AG10803 (cell line): ENCODE measurements at regions not wholly inside any gene's neighbourhood (a gene's known extent, or its start where the extent isn't known, plus 50 kb on each side); places are given as distances from the start of the nearest gene placed in this dataset.

Experiments
- DNase-seq: peaks from one replicate; pipeline ENCODE4 v3.0.0; 2010; ENCODE audit warnings: low read depth
- H3K4me3 ChIP-seq: 2 replicates; pipeline ENCODE4 v1.5.1; 2011; ENCODE audit warnings: mild to moderate bottlenecking, low read length, control low read depth
- CTCF ChIP-seq: conservative IDR thresholded peaks from 2 replicates; pipeline ENCODE4 v1.5.1; 2011; ENCODE audit warnings: mild to moderate bottlenecking, low read length, control low read depth, inconsistent platforms

GRCh38 chr3:31182661-31183060, 288.2 kb upstream of the GADL1 start:
- TF ChIP-seq CTCF = no peak
- H3K4me3 ChIP-seq = no peak overlapping the region
- no peak for DNase-seq

GRCh38 chr3:31184261-31185061, 290.0 kb upstream of the GADL1 start:
- H3K4me3 ChIP-seq = no peak overlapping the region
- DNase-seq = no peak
- TF ChIP-seq CTCF = no peak

- no peak overlapping the region for H3K4me3 ChIP-seq
- peak; percentile 47 for DNase-seq
- no peak for TF ChIP-seq CTCF
These were observed 290.5 kb upstream of the GADL1 start for GRCh38 chr3:31185062-31185357.

- H3K4me3 ChIP-seq = no peak overlapping the region
- no peak for DNase-seq
- TF ChIP-seq CTCF = no peak
These were observed 291.6 kb upstream of the GADL1 start for GRCh38 chr3:31186041-31186440.

- no peak for TF ChIP-seq CTCF
- DNase-seq = no peak
- no peak overlapping the region for H3K4me3 ChIP-seq
These were observed 292.9 kb upstream of the GADL1 start for GRCh38 chr3:31187380-31187779.

GRCh38 chr3:31188112-31188511, 293.7 kb upstream of the GADL1 start:
- TF ChIP-seq CTCF = no peak
- DNase-seq = peak; percentile 33
- no peak overlapping the region for H3K4me3 ChIP-seq

- TF ChIP-seq CTCF = no peak
- no peak overlapping the region for H3K4me3 ChIP-seq
- DNase-seq = no peak
These were observed 294.9 kb upstream of the GADL1 start for GRCh38 chr3:31189330-31189729.
